BLaER1 (cell line): ENCODE measurements at regions not wholly inside any gene's neighbourhood (a gene's known extent, or its start where the extent isn't known, plus 50 kb on each side); places are given as distances from the start of the nearest gene placed in this dataset.

ENCODE experiments used
- H3K27ac ChIP-seq: shearing (Covaris generic); formaldehyde crosslinking; 2 replicates; pipeline ENCODE4 v1.8.1; 2022
- H3K27me3 ChIP-seq: shearing (Covaris generic); formaldehyde crosslinking; 2 replicates; pipeline ENCODE4 v1.8.1; 2022
- H3K36me3 ChIP-seq: shearing (Covaris generic); formaldehyde crosslinking; 2 replicates; pipeline ENCODE4 v1.8.1; 2022
- H3K4me1 ChIP-seq: shearing (Covaris generic); formaldehyde crosslinking; 2 replicates; pipeline ENCODE4 v1.8.1; 2022
- H3K4me2 ChIP-seq: shearing (Covaris generic); formaldehyde crosslinking; 2 replicates; pipeline ENCODE4 v1.8.1; 2022
- H3K4me3 ChIP-seq: shearing (Covaris generic); formaldehyde crosslinking; 2 replicates; pipeline ENCODE4 v1.8.1; 2022
- H3K9ac ChIP-seq: shearing (Covaris generic); formaldehyde crosslinking; 2 replicates; pipeline ENCODE4 v1.8.1; 2022
- H3K9me3 ChIP-seq: shearing (Covaris generic); formaldehyde crosslinking; 2 replicates; pipeline ENCODE4 v1.8.1; 2022
- H4K20me1 ChIP-seq: shearing (Covaris generic); formaldehyde crosslinking; 2 replicates; pipeline ENCODE4 v1.8.1; 2022
- Cebpa-rat ChIP-seq: shearing (Covaris generic); IDR thresholded peaks from 2 replicates; pipeline ENCODE4 v1.8.1; 2022

DNA sequence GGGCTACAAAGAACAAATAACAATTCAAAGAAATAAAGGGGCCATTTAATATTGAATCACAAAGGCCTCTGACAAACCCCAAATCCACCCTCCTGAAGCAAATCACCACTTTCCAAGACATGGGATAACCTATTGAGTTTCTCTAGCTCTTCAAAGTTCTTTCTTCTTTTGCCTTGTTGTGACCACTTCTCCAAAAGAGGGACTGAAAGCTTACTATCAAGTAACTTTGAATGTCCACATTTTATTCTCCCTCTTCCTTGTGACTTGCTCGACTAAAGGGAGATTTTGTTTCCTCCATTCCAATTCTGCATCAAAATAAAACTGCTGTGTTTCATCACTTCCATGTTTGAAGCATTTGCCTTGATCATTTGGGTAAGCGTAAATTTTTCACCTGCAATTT lies 166.6 kb upstream of the SLC7A11 start:
- no peak overlapping the region for H3K27ac ChIP-seq
- H3K4me3 ChIP-seq, result no peak overlapping the region
- no peak overlapping the region for H3K9ac ChIP-seq
- H4K20me1 ChIP-seq, result no peaks in the 10 kb centered on the region
- H3K4me1 ChIP-seq, result no peaks in the 10 kb centered on the region
- no peak for TF ChIP-seq Cebpa-rat
- no peaks in the 10 kb centered on the region for H3K27me3 ChIP-seq
- no peaks in the 10 kb centered on the region for H3K9me3 ChIP-seq
- no peak overlapping the region for H3K4me2 ChIP-seq
- no peaks in the 10 kb centered on the region for H3K36me3 ChIP-seq

DNA sequence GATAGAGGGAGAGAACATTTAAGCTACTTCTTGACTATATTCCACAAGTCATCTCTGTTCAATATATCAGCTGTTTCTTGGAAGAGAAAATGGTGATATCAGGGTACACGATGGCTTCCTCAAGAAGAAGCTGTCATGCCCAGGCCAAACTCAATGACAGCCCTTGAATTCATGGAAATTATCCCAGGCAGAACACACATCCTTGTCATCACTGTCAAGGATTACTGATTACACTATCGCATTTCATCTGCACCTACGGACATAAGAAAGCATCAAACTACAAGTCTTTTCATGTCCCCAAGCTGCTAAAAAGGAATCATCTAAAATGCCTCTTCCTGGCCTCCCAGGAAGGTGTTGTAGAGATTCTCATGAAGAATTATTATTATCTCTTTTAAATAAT lies 165.2 kb upstream of the SLC7A11 start:
- H3K27ac ChIP-seq, result no peak overlapping the region
- TF ChIP-seq Cebpa-rat, result no peak

DNA sequence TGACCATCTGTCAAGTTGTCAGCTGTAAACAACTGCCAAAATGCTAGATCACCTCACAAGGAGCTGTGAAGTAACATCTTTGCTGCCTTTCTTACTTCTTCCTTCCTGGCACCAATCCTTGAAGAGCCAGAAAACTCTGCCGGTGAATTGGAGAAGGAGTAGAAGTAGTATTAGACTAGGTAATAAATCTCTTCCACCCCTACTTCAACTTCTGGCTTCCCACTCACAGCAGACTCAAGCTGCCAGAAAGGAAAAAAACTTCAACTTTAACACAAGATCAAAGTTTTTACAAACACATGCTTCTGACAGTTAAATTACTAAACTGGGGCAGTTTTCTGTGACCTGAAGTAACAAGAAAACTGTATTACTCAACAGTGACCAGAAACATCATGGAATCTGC lies 164.7 kb upstream of the SLC7A11 start:
- Histone ChIP-seq H3K9ac (no peak overlapping the region), H3K4me2 (no peak overlapping the region), H3K4me3 (no peak overlapping the region), H3K27ac (no peak overlapping the region), H4K20me1 (no peaks in the 10 kb centered on the region), H3K36me3 (no peaks in the 10 kb centered on the region), H3K27me3 (no peaks in the 10 kb centered on the region), H3K9me3 (no peaks in the 10 kb centered on the region), H3K4me1 (no peaks in the 10 kb centered on the region)
- no peak for TF ChIP-seq Cebpa-rat

More for the DNA sequence above, 165.2 kb upstream of the SLC7A11 start:
- no peaks in the 10 kb centered on the region for H4K20me1 ChIP-seq
- H3K4me2 ChIP-seq, result no peak overlapping the region
- H3K4me3 ChIP-seq, result no peak overlapping the region
- H3K9me3 ChIP-seq, result no peaks in the 10 kb centered on the region
- no peaks in the 10 kb centered on the region for H3K27me3 ChIP-seq
- H3K9ac ChIP-seq, result no peak overlapping the region
- no peaks in the 10 kb centered on the region for H3K36me3 ChIP-seq
- no peaks in the 10 kb centered on the region for H3K4me1 ChIP-seq

DNA sequence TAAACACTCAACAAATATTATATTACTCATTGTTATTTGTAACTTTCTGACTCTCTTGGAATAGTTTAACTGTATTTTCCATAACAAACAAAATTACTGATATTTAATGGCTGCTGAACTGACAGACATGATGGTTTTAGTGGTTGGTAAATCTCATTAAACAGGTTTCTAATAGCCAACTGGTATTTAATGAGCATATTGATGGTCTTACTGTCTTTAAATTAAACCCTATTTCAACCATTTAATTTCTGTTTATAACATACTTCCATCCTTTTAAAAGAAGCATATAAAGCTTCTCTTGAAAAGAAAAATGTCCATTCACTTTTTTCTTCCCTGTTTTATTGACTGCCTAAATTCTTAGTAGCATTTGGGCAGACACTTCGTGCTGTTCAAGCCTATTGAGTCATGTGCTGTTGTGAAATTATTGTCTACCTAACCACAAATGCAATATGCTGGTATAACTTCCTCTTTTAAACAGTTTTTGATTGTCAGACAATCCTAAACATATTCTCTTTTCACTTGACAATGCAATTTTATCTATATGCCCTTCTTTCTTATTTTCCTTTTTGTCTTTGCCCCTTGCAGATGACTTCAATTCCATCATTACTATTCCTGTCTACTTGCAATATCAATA lies 163.9 kb upstream of the SLC7A11 start:
- no peaks in the 10 kb centered on the region for H3K27me3 ChIP-seq
- no peak overlapping the region for H3K4me3 ChIP-seq
- no peaks in the 10 kb centered on the region for H3K36me3 ChIP-seq
- no peak for TF ChIP-seq Cebpa-rat
- H3K4me1 ChIP-seq, result no peaks in the 10 kb centered on the region
- H3K4me2 ChIP-seq, result no peak overlapping the region
- no peak overlapping the region for H3K9ac ChIP-seq
- H3K27ac ChIP-seq, result no peak overlapping the region
- no peaks in the 10 kb centered on the region for H4K20me1 ChIP-seq
- H3K9me3 ChIP-seq, result no peaks in the 10 kb centered on the region

DNA sequence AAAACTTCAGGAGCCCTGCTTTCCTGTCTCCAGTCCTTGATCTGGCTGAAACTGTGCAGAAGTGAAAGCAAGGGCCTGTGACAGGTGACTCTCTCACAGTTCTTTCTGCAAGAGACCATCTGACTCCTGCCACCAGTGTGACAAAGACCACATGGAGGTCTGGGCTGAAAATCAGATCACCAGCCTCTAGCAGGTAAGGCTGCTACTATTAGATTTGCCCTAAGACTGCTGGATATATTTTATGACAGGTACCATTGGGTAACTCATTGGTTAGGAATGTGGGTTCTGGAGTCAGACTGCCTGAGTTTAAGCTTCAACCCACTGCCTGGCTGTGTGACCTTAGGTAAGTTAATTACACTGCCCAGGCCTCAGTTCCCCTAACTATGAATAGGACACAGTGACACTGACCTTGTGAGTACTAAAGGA lies 163.3 kb upstream of the SLC7A11 start:
- no peak overlapping the region for H3K27ac ChIP-seq
- no peak overlapping the region for H3K4me3 ChIP-seq
- TF ChIP-seq Cebpa-rat, result no peak
- no peaks in the 10 kb centered on the region for H4K20me1 ChIP-seq
- H3K4me1 ChIP-seq, result no peaks in the 10 kb centered on the region
- H3K4me2 ChIP-seq, result no peak overlapping the region
- no peaks in the 10 kb centered on the region for H3K9me3 ChIP-seq
- H3K27me3 ChIP-seq, result no peaks in the 10 kb centered on the region
- H3K9ac ChIP-seq, result no peak overlapping the region
- no peaks in the 10 kb centered on the region for H3K36me3 ChIP-seq

DNA sequence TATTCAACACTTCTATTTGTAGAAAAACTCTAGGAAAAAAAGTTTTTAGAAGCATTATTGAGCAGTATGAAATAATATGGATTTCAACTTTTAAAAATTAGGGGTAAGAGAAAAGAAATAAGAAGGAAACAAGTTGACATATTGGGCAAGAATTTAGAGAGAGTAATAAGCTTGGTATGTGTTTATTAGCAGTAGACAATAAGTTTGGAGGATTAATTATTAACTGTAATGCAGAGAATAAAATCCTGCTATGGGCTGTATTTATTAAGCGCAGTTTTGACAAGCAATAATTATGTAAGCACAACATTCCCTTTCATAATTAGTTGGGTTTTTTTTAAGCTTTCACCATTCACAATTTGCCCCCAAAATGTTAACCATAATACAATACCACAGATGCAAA lies 162.7 kb upstream of the SLC7A11 start:
- Histone ChIP-seq H3K9me3 (no peaks in the 10 kb centered on the region), H3K4me3 (no peak overlapping the region), H4K20me1 (no peaks in the 10 kb centered on the region), H3K4me2 (no peak overlapping the region), H3K36me3 (no peaks in the 10 kb centered on the region), H3K27me3 (no peaks in the 10 kb centered on the region), H3K9ac (no peak overlapping the region), H3K27ac (no peak overlapping the region), H3K4me1 (no peaks in the 10 kb centered on the region)
- TF ChIP-seq Cebpa-rat, result no peak

DNA sequence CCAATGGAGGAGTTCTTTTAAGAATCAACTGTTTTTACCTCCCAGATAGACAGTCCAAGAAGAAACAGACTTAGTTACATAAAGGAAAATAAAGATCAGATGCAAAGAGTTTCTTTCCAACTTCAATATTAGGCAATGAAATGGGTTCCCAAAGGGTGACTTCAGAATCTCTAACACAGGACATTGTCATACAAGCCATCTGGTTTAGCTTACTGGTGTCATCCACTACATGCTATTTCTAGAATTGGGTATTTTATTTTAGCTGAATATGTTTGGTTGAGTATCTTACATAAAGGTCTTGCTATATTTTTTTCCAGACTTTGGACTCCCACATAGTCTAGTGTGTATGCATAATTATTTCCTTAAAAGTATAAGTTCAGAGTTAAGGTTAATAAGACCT lies 162.1 kb upstream of the SLC7A11 start:
- Histone ChIP-seq H3K4me3 (no peak overlapping the region), H3K9ac (no peak overlapping the region), H3K9me3 (no peaks in the 10 kb centered on the region), H4K20me1 (no peaks in the 10 kb centered on the region), H3K4me1 (no peaks in the 10 kb centered on the region), H3K4me2 (no peak overlapping the region), H3K36me3 (no peaks in the 10 kb centered on the region), H3K27ac (no peak overlapping the region), H3K27me3 (no peaks in the 10 kb centered on the region)
- no peak for TF ChIP-seq Cebpa-rat

DNA sequence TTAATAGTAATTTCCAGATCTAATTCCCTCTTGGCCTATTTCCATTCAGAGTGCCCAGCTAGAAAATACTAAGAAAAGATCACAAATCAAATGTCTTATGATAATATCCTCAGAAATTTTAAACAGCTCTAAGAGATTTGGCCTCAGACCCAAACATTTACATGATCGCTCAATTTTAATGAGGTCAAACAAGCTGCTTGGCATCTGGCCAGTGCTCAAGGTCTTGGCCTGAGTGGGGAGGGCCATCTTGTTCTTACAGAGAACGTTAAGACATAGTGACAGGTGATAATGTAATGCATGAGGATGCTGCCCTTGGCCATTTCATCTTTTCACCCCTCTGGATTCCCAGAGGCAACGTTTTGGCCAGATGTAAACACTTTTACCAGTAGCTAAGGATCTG lies 159.2 kb upstream of the SLC7A11 start:
- H3K4me1 ChIP-seq, result no peaks in the 10 kb centered on the region
- H3K9me3 ChIP-seq, result no peaks in the 10 kb centered on the region
- no peak for TF ChIP-seq Cebpa-rat
- H3K36me3 ChIP-seq, result no peaks in the 10 kb centered on the region
- H3K4me2 ChIP-seq, result no peak overlapping the region
- no peak overlapping the region for H3K27ac ChIP-seq
- no peak overlapping the region for H3K9ac ChIP-seq
- no peak overlapping the region for H3K4me3 ChIP-seq
- no peaks in the 10 kb centered on the region for H3K27me3 ChIP-seq
- no peaks in the 10 kb centered on the region for H4K20me1 ChIP-seq

DNA sequence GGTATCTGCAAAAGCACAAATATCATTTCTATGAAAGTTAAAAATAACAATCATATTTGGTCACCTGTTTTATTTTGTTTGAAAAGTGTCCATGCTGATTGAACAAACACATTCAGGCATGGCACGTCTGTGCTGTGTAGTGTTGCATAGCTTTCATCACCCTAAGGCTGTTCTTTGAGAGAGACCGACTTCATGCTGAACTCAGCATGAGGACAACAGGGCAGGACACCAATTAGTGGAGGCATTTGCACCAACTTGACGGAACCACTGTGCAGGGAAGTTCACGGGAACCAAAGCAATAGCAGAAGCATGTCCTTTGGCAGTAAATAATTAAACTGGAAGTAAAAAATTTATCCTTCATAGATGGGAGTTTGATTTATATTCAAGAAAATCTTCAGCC lies 158.4 kb upstream of the SLC7A11 start:
- no peak overlapping the region for H3K4me3 ChIP-seq
- no peaks in the 10 kb centered on the region for H3K36me3 ChIP-seq
- H3K4me1 ChIP-seq, result no peaks in the 10 kb centered on the region

DNA sequence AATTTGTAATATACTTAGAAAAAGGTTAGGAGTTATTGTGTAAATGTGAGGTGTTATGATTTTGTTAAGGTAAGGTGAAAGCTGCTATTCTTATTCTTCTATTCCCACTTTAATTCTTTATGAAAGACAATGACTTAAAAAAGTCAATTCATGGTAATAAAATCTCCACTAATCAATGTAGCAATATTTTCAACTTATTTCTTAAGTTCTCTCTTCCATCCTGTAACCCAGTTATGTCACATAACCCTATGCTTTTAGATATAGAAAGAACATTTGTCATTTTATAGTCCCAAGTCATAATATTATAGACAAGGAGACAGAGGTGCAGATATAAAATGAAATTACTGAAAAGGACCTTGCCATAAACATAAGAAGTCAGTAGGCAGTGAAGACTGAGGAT lies 157.9 kb upstream of the SLC7A11 start:
- Histone ChIP-seq H3K9me3 (no peaks in the 10 kb centered on the region), H3K27ac (no peak overlapping the region), H3K4me3 (no peak overlapping the region), H3K4me1 (no peaks in the 10 kb centered on the region), H3K36me3 (no peaks in the 10 kb centered on the region), H3K9ac (no peak overlapping the region), H3K27me3 (no peaks in the 10 kb centered on the region), H4K20me1 (no peaks in the 10 kb centered on the region), H3K4me2 (no peak overlapping the region)
- TF ChIP-seq Cebpa-rat, result no peak

More for the DNA sequence above, 158.4 kb upstream of the SLC7A11 start:
- Histone ChIP-seq H3K27me3 (no peaks in the 10 kb centered on the region), H3K4me2 (no peak overlapping the region), H3K27ac (no peak overlapping the region), H4K20me1 (no peaks in the 10 kb centered on the region), H3K9ac (no peak overlapping the region), H3K9me3 (no peaks in the 10 kb centered on the region)
- no peak for TF ChIP-seq Cebpa-rat

DNA sequence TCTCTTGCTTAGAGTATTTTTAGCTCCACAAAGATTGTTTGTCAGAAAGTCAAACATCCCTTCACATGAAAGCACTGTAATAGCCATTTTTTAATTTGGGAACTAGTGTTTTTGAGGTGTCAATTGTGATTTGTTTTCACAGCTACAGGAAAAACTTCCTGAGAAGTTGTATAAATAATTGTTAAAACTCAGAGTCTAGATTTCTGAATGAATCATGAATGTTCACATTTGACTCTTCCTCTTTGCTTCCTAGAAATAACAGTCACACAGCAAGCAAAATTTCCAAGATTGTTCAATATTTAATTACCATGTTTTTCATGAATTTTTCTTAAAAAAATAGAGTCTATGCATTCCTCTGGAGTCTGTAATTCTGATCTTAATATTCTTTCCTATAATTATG lies 156.9 kb upstream of the SLC7A11 start:
- H3K27me3 ChIP-seq, result no peaks in the 10 kb centered on the region
- H3K4me1 ChIP-seq, result no peaks in the 10 kb centered on the region
- no peak overlapping the region for H3K4me2 ChIP-seq
- TF ChIP-seq Cebpa-rat, result no peak
- no peak overlapping the region for H3K9ac ChIP-seq
- H3K9me3 ChIP-seq, result no peaks in the 10 kb centered on the region
- H3K36me3 ChIP-seq, result no peaks in the 10 kb centered on the region
- H3K27ac ChIP-seq, result no peak overlapping the region
- no peak overlapping the region for H3K4me3 ChIP-seq
- H4K20me1 ChIP-seq, result no peaks in the 10 kb centered on the region
